C1 segment of cervical spinal cord (tissue), 14 donors: ENCODE measurements at regions not wholly inside any gene's neighbourhood (a gene's known extent, or its start where the extent isn't known, plus 50 kb on each side); places are given as distances from the start of the nearest gene placed in this dataset.

Experiments used
- DNase-seq, 14 donors: peaks; one replicate each; lab custom pipeline; 2025; lab: John Stamatoyannopoulos, UW

- no peak for DNase-seq
Measured at GRCh38 chr11:90867416-90867815, 644.6 kb upstream of the CHORDC1 start.

GRCh38 chr11:90856790-90857189 lies 633.9 kb upstream of the CHORDC1 start:
- DNase-seq = no peak

GRCh38 chr11:90855531-90855930 lies 632.7 kb upstream of the CHORDC1 start:
- no peak for DNase-seq

GRCh38 chr11:90851196-90851595 lies 628.3 kb upstream of the CHORDC1 start:
- DNase-seq = no peak

GRCh38 chr11:90849312-90849711 lies 626.5 kb upstream of the CHORDC1 start:
- DNase-seq = no peak

GRCh38 chr11:90847268-90847886 lies 624.5 kb upstream of the CHORDC1 start:
- no peak for DNase-seq

GRCh38 chr11:90846628-90847027 lies 623.8 kb upstream of the CHORDC1 start:
- no peak for DNase-seq

GRCh38 chr11:90845799-90846198 lies 623.0 kb upstream of the CHORDC1 start:
- DNase-seq = no peak

GRCh38 chr11:90845126-90845525 lies 622.3 kb upstream of the CHORDC1 start:
- DNase-seq = no peak

GRCh38 chr11:90844041-90844440 lies 621.2 kb upstream of the CHORDC1 start:
- DNase-seq = no peak

GRCh38 chr11:90842681-90843080 lies 619.8 kb upstream of the CHORDC1 start:
- no peak for DNase-seq

GRCh38 chr11:90840071-90840470 lies 617.2 kb upstream of the CHORDC1 start:
- DNase-seq = no peak

GRCh38 chr11:90836031-90836430 lies 613.2 kb upstream of the CHORDC1 start:
- no peak for DNase-seq

- DNase-seq = no peak
Measured at GRCh38 chr11:90823446-90823845, 600.6 kb upstream of the CHORDC1 start.

GRCh38 chr11:90822996-90823395 lies 600.1 kb upstream of the CHORDC1 start:
- no peak for DNase-seq

GRCh38 chr11:90818196-90818745 lies 595.4 kb upstream of the CHORDC1 start:
- no peak for DNase-seq

- DNase-seq = no peak
Measured at GRCh38 chr11:90809581-90809980, 586.7 kb upstream of the CHORDC1 start.

GRCh38 chr11:90805172-90805571 lies 582.3 kb upstream of the CHORDC1 start:
- DNase-seq = no peak

- no peak for DNase-seq
Measured at GRCh38 chr11:90803831-90804230, 581.0 kb upstream of the CHORDC1 start.

- no peak for DNase-seq
Measured at GRCh38 chr11:90803366-90803765, 580.5 kb upstream of the CHORDC1 start.

- no peak for DNase-seq
Measured at GRCh38 chr11:90798769-90799168, 575.9 kb upstream of the CHORDC1 start.

- no peak for DNase-seq
Measured at GRCh38 chr11:90795746-90796145, 572.9 kb upstream of the CHORDC1 start.

GRCh38 chr11:90788961-90789360 lies 566.1 kb upstream of the CHORDC1 start:
- no peak for DNase-seq
